GM12864 (cell line): ENCODE measurements at regions not wholly inside any gene's neighbourhood (a gene's known extent, or its start where the extent isn't known, plus 50 kb on each side); places are given as distances from the start of the nearest gene placed in this dataset.

Experiments used
- DNase-seq: peaks from one replicate; pipeline ENCODE4 v3.0.0-alpha.2; 2011; ENCODE audit warnings: low read depth
- H3K4me3 ChIP-seq: 2 replicates; pipeline ENCODE4 v1.5.1; 2011; ENCODE audit warnings: mild to moderate bottlenecking, low read depth, low read length, control low read depth
- TF ChIP-seq, protein P1 (sequence below): IDR thresholded peaks from 2 replicates; pipeline ENCODE4 v1.5.1; 2011; ENCODE audit warnings: low read depth, mild to moderate bottlenecking, moderate library complexity, low read length, control low read depth, inconsistent platforms; ENCODE audit errors: missing control alignments

DNA sequence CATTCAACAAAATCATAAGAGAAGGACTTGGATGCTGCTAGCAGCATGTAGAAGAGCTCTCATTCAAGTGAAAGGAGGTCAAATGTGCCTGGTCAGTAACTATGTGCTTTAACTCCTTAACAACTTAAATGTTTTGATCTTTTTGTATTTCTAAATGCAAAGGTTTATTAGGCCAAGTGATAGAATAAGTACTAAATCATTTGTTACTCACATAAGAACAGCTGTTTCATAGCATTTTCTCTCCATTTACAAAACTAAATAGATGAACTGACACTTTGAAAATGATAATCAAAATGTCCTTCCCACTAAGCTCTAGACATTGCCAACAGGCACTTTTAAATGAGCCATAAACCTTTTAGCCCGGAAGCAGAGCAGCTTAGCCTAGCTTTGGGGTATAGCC, 254.3 kb upstream of the PRMT6 start:
- TF ChIP-seq, protein P1, sequence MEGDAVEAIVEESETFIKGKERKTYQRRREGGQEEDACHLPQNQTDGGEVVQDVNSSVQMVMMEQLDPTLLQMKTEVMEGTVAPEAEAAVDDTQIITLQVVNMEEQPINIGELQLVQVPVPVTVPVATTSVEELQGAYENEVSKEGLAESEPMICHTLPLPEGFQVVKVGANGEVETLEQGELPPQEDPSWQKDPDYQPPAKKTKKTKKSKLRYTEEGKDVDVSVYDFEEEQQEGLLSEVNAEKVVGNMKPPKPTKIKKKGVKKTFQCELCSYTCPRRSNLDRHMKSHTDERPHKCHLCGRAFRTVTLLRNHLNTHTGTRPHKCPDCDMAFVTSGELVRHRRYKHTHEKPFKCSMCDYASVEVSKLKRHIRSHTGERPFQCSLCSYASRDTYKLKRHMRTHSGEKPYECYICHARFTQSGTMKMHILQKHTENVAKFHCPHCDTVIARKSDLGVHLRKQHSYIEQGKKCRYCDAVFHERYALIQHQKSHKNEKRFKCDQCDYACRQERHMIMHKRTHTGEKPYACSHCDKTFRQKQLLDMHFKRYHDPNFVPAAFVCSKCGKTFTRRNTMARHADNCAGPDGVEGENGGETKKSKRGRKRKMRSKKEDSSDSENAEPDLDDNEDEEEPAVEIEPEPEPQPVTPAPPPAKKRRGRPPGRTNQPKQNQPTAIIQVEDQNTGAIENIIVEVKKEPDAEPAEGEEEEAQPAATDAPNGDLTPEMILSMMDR = no peak
- no peak overlapping the region for H3K4me3 ChIP-seq
- no peak for DNase-seq

DNA sequence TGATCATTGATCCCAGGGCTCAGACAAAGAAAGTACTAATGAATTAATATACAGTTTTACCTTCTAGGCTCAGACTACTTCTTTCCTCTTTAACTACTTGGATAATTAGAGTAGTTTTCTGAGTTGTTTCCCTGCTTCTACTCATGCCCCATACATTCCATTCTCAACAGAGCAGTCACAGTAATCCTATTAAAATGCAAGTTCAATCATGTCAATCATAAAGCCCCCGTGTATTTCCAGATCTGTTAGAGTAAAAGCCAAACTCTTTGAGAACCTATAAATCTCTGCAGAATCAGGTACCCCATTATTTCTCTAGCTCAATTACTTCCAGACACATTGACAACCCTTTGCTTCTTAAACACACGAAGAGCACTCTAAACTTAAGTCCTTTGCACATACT, 242.1 kb upstream of the PRMT6 start:
- no peak for DNase-seq
- TF ChIP-seq, protein P1 = no peak
- no peak overlapping the region for H3K4me3 ChIP-seq

DNA sequence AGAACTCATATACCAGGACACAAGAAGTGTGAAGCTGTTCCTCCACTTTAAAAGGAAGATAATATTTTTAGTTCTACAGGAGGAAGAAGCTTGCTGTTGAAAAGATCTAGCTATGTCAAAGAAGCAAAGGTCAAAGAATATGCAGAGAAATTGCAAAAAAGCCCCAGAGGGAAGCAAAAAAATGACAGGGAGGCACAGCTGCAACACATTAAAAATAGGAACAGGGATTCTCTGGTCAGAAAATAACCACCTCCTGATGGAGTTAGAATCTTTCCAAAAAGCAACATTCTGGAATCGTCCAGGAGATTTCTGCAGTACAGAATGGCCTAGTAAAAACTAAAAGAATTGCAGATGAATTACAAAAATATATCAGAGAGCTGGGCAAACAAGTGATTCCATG, 238.9 kb upstream of the PRMT6 start:
- no peak overlapping the region for H3K4me3 ChIP-seq
- TF ChIP-seq, protein P1 = no peak
- DNase-seq = no peak

DNA sequence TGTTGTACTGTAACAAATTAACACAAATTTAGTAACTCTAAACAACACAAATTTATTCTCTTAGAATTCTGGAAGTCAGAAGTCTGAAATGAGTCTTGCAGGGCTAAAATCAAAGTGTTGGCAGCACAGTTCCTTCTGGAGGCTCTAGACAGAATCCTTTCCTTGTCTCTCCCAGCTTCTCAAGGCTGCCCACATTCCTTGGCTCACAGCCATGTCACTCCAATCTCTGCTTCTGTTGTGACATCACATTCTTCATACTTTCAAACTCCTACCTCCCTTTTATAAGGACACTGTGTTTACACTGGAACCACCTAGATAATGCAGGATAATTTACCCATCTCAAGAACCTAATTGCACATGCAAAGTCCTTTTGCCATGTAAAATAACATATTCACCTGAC, 225.0 kb upstream of the PRMT6 start:
- no peak for DNase-seq
- H3K4me3 ChIP-seq = no peak overlapping the region
- TF ChIP-seq, protein P1 = no peak

DNA sequence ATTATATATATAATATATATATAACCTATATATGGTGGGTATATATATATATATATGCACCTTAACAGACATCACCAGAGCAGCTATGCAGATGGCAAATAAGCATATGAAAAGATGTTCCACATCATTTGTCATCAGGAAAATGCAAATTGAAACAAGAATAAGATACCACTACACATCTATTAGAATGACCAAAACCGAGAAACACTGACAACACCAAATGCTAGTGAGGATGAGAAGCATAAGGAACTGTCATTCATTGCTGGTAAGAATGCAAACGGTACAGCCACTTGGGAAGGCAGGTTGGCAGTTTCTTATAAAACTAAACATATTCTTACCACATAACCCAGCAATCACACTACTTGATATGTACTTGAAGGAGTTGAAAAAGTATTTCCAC, 219.8 kb upstream of the PRMT6 start:
- DNase-seq = no peak
- H3K4me3 ChIP-seq = no peak overlapping the region
- TF ChIP-seq, protein P1 = no peak

DNA sequence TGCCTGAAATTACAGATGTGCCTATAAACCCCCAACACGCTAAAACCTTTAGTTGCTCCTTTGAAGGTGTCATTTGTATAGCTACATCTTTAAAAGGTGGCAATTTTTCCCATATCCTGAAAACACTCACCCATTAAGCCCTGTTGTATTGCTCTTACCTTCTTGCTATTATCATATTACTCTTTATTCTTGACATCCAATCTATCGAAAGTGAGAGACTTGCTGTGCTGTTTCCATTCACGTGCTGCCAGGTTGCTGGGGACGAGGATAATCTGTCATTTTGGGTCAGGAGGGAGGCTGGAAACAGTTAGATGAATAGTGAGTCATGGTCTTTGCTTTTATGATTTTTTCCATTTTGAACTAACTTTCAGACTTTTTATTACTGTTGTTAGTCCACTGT, 213.0 kb upstream of the PRMT6 start:
- no peak for DNase-seq
- TF ChIP-seq, protein P1 = no peak
- no peak overlapping the region for H3K4me3 ChIP-seq

DNA sequence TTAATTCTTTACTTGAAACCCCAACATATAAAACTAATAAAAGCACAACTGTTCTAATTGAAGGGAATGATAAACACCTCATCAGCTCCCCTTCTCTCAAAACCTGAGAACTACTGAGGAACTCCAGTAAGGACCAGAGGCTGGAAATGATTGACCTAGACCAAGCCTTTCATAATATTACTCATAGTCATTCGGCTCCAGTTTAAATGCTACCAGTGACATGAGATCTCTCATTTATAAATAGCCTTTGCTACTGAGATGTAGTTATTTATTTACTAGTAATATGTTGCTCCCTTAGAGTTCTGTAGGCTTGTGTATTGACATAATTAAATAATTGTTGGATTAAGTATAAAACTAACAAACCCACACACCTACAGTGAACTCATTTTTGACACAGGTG, 209.8 kb upstream of the PRMT6 start:
- TF ChIP-seq, protein P1 = no peak
- DNase-seq = no peak
- H3K4me3 ChIP-seq = no peak overlapping the region
